PC-3 (cell line): ENCODE measurements at regions not wholly inside any gene's neighbourhood (a gene's known extent, or its start where the extent isn't known, plus 50 kb on each side); places are given as distances from the start of the nearest gene placed in this dataset.

Source experiments
- ATAC-seq: fragments of 200-7000 bp; cut with Tn5 transposase; 2 replicates; pipeline ENCODE4 v1.9.1; 2020; ENCODE audit warnings: mild to moderate bottlenecking, moderate library complexity
- BruUV-seq: library from RNA; stranded (reverse); fragments of 400-500 nt; replicated peaks from 2 replicates; lab custom pipeline; 2021; lab: Mats Ljungman, UMichigan
- CTCF ChIA-PET: fragments of 300-600 bp; sonication (Branson Sonifier 250); formaldehyde crosslinking; loops from one replicate; lab custom pipeline; 2022; ENCODE audit warnings: antibody characterized with exemption; lab: Charles Lee
- POLR2A ChIA-PET: fragments of 300-600 bp; sonication (Branson Sonifier 250); formaldehyde crosslinking; loops from one replicate; lab custom pipeline; 2022; ENCODE audit warnings: antibody characterized with exemption; ENCODE audit not compliant: unreplicated experiment; lab: Charles Lee
- DNase-seq: peaks from one replicate; pipeline ENCODE4 v3.0.0-alpha.2; 2015
- H2AFZ ChIP-seq: fragments of 300-600 bp; sonication (generic); 2 replicates; pipeline ENCODE4 v1.6.0; 2016; ENCODE audit warnings: antibody characterized with exemption, low read length
- H3F3A ChIP-seq: fragments of 300-600 bp; sonication (generic); one replicate; pipeline ENCODE4 v1.6.0; 2017; ENCODE audit warnings: antibody characterized with exemption, low read length, control low read depth, mild to moderate bottlenecking; ENCODE audit not compliant: unreplicated experiment
- H3K27ac ChIP-seq: fragments of 300-600 bp; sonication (generic); 2 replicates; pipeline ENCODE4 v1.5.1; 2016; ENCODE audit warnings: mild to moderate bottlenecking, low read length
- H3K27me3 ChIP-seq: fragments of 300-600 bp; sonication (generic); 2 replicates; pipeline ENCODE4 v1.6.1; 2016; ENCODE audit warnings: low read length, mixed read lengths
- H3K36me3 ChIP-seq: fragments of 300-600 bp; sonication (generic); 2 replicates; pipeline ENCODE4 v1.6.1; 2016; ENCODE audit warnings: low read depth, mixed run types, low read length, mixed read lengths
- H3K4me1 ChIP-seq: fragments of 300-600 bp; sonication (generic); 2 replicates; pipeline ENCODE4 v1.5.1; 2016; ENCODE audit warnings: low read length; ENCODE audit not compliant: insufficient read depth
- H3K4me2 ChIP-seq: fragments of 300-600 bp; sonication (generic); 2 replicates; pipeline ENCODE4 v1.6.0; 2016; ENCODE audit warnings: low read length
- H3K4me3 ChIP-seq: fragments of 300-600 bp; sonication (generic); 2 replicates; pipeline ENCODE4 v1.5.1; 2016; ENCODE audit warnings: mild to moderate bottlenecking, low read length, mixed read lengths
- H3K79me2 ChIP-seq: fragments of 300-600 bp; sonication (generic); 2 replicates; pipeline ENCODE4 v1.6.1; 2017; ENCODE audit warnings: low read length, mixed read lengths
- H3K9ac ChIP-seq: fragments of 300-600 bp; sonication (generic); 2 replicates; pipeline ENCODE4 v1.6.0; 2016; ENCODE audit warnings: mild to moderate bottlenecking, low read length
- H3K9me2 ChIP-seq: fragments of 300-600 bp; sonication (generic); replicated peaks from 2 replicates; pipeline ENCODE4 v1.6.1; 2016; ENCODE audit warnings: mixed run types, low read length, mixed read lengths
- H3K9me3 ChIP-seq: fragments of 300-600 bp; sonication (generic); 2 replicates; pipeline ENCODE4 v1.6.1; 2016; ENCODE audit warnings: low read length, mixed read lengths
- H4K20me1 ChIP-seq: fragments of 300-600 bp; sonication (generic); 2 replicates; pipeline ENCODE4 v1.6.1; 2016; ENCODE audit warnings: low read length, mixed read lengths
- EZH2 ChIP-seq: fragments of 300-600 bp; sonication (generic); IDR thresholded peaks from one replicate; pipeline ENCODE4 v1.6.1; 2017; ENCODE audit warnings: antibody characterized with exemption, mild to moderate bottlenecking, low read length; ENCODE audit not compliant: unreplicated experiment
- EZH2phosphoT487 ChIP-seq: fragments of 300-600 bp; sonication (generic); IDR thresholded peaks from 2 replicates; pipeline ENCODE4 v1.6.1; 2018; ENCODE audit warnings: mild to moderate bottlenecking, antibody characterized with exemption, low read length, borderline replicate concordance
- intact Hi-C: fragments of 100-400 bp; cut with micrococcal nuclease; formaldehyde crosslinking; loops from 2 replicates; pipeline ENCODE4 v1.9.0; 2023
- TF ChIP-seq, protein P1 (sequence below): fragments of 300-600 bp; sonication (generic); conservative IDR thresholded peaks from 2 replicates; pipeline ENCODE4 v1.5.1; 2017; ENCODE audit warnings: antibody characterized with exemption, low read depth, mild to moderate bottlenecking, low read length

GRCh38 chr3:145145461-145145860, 1015.5 kb downstream of the PLOD2 start:
- Histone ChIP-seq H3K27me3 (no peaks in the 10 kb centered on the region), H3F3A (no peaks in the 10 kb centered on the region), H3K4me3 (no peak overlapping the region), H3K79me2 (no peaks in the 10 kb centered on the region), H3K9me3 (no peaks in the 10 kb centered on the region), H3K9me2 (no peaks in the 10 kb centered on the region), H3K36me3 (no peaks in the 10 kb centered on the region), H3K4me1 (no peaks in the 10 kb centered on the region), H3K4me2 (no peak overlapping the region), H2AFZ (no peak overlapping the region), H4K20me1 (no peaks in the 10 kb centered on the region), H3K9ac (no peak overlapping the region), H3K27ac (no peak overlapping the region)
- ChIA-PET CTCF (no interaction called here), POLR2A (no interaction called here)
- BruUV-seq: no TSS peak
- DNase-seq (no peak), ATAC-seq (no peak)
- intact Hi-C loops: no loop called here
- TF ChIP-seq EZH2 (no peak), EZH2phosphoT487 (no peak)
- TF ChIP-seq, protein P1, sequence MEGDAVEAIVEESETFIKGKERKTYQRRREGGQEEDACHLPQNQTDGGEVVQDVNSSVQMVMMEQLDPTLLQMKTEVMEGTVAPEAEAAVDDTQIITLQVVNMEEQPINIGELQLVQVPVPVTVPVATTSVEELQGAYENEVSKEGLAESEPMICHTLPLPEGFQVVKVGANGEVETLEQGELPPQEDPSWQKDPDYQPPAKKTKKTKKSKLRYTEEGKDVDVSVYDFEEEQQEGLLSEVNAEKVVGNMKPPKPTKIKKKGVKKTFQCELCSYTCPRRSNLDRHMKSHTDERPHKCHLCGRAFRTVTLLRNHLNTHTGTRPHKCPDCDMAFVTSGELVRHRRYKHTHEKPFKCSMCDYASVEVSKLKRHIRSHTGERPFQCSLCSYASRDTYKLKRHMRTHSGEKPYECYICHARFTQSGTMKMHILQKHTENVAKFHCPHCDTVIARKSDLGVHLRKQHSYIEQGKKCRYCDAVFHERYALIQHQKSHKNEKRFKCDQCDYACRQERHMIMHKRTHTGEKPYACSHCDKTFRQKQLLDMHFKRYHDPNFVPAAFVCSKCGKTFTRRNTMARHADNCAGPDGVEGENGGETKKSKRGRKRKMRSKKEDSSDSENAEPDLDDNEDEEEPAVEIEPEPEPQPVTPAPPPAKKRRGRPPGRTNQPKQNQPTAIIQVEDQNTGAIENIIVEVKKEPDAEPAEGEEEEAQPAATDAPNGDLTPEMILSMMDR: no peak

- Histone ChIP-seq H3F3A (no peaks in the 10 kb centered on the region), H3K79me2 (no peaks in the 10 kb centered on the region), H3K9ac (no peak overlapping the region), H3K9me3 (no peaks in the 10 kb centered on the region), H4K20me1 (no peaks in the 10 kb centered on the region), H3K4me3 (no peak overlapping the region), H3K27me3 (no peaks in the 10 kb centered on the region), H3K4me1 (no peaks in the 10 kb centered on the region), H3K4me2 (no peak overlapping the region), H3K27ac (no peak overlapping the region), H3K36me3 (no peaks in the 10 kb centered on the region), H2AFZ (no peak overlapping the region), H3K9me2 (no peaks in the 10 kb centered on the region)
- DNase-seq (no peak), ATAC-seq (no peak)
- BruUV-seq: no TSS peak
- POLR2A ChIA-PET: no interaction called here
- TF ChIP-seq, protein P1: no peak
- TF ChIP-seq EZH2phosphoT487: no peak
- no peak for TF ChIP-seq EZH2
- intact Hi-C loops: no loop called here
- CTCF ChIA-PET: no interaction called here
Observed at GRCh38 chr3:145159640-145160039, 1001.3 kb downstream of the PLOD2 start.

- no TSS peak for BruUV-seq
- ChIA-PET POLR2A (no interaction called here), CTCF (no interaction called here)
- Histone ChIP-seq H3K4me1 (no peaks in the 10 kb centered on the region), H3K9me2 (no peaks in the 10 kb centered on the region), H3K4me2 (no peak overlapping the region), H3K79me2 (no peaks in the 10 kb centered on the region), H3K36me3 (no peaks in the 10 kb centered on the region), H3K9me3 (no peaks in the 10 kb centered on the region), H4K20me1 (no peaks in the 10 kb centered on the region), H2AFZ (no peak overlapping the region), H3K9ac (no peak overlapping the region), H3K27ac (no peak overlapping the region), H3K27me3 (no peaks in the 10 kb centered on the region), H3K4me3 (no peak overlapping the region), H3F3A (no peaks in the 10 kb centered on the region)
- no peak for DNase-seq
- no peak for ATAC-seq
- TF ChIP-seq, protein P1: no peak
- TF ChIP-seq EZH2: no peak
- TF ChIP-seq EZH2phosphoT487: no peak
- intact Hi-C loops: no loop called here
Observed at GRCh38 chr3:145170121-145170520, 990.9 kb downstream of the PLOD2 start.
